Calu3 (cell line): ENCODE measurements at regions not wholly inside any gene's neighbourhood (a gene's known extent, or its start where the extent isn't known, plus 50 kb on each side); places are given as distances from the start of the nearest gene placed in this dataset.
A peak's percentile ranks its signal among the peaks of the same experiment; 100 is the strongest.

Experiments
- BruUV-seq: library from RNA; stranded (reverse); fragments of 400-500 nt; replicated peaks from 2 replicates; lab custom pipeline; 2021; lab: Mats Ljungman, UMichigan
- CTCF ChIA-PET: fragments of 300-600 bp; sonication (Branson Sonifier 250); formaldehyde crosslinking; loops from one replicate; lab custom pipeline; 2022; ENCODE audit warnings: antibody characterized with exemption; lab: Charles Lee
- DNase-seq: peaks from one replicate; pipeline ENCODE4 v3.0.0; 2022
- H3K27ac Mint-ChIP-seq: one replicate; pipeline ENCODE4 v1.8.0; 2022; ENCODE audit warnings: mixed read lengths; ENCODE audit not compliant: unreplicated experiment
- H3K27me3 Mint-ChIP-seq: one replicate; pipeline ENCODE4 v1.8.0; 2022; ENCODE audit warnings: mixed read lengths; ENCODE audit not compliant: unreplicated experiment
- H3K36me3 Mint-ChIP-seq: one replicate; pipeline ENCODE4 v1.8.0; 2022; ENCODE audit warnings: mild to moderate bottlenecking, moderate library complexity, mixed read lengths; ENCODE audit not compliant: insufficient read depth, unreplicated experiment
- H3K4me1 Mint-ChIP-seq: one replicate; pipeline ENCODE4 v1.8.0; 2022; ENCODE audit warnings: mild to moderate bottlenecking, low read depth, mixed read lengths; ENCODE audit not compliant: unreplicated experiment
- H3K4me3 Mint-ChIP-seq: one replicate; pipeline ENCODE4 v1.8.0; 2022; ENCODE audit warnings: mild to moderate bottlenecking, low read depth, moderate library complexity, mixed read lengths; ENCODE audit not compliant: unreplicated experiment
- H3K9me3 Mint-ChIP-seq: one replicate; pipeline ENCODE4 v1.8.0; 2022; ENCODE audit warnings: low read depth, mixed read lengths; ENCODE audit not compliant: unreplicated experiment
- intact Hi-C: fragments of 100-400 bp; cut with micrococcal nuclease; formaldehyde crosslinking; loops from one replicate; pipeline ENCODE4 v1.10.0; 2022; ENCODE audit not compliant: unreplicated experiment
- TF ChIP-seq, protein P1 (sequence below): fragments of 200-600 bp; IDR thresholded peaks from one replicate; pipeline ENCODE4 v1.8.0; 2022; ENCODE audit warnings: antibody characterized with exemption; ENCODE audit not compliant: unreplicated experiment

DNA sequence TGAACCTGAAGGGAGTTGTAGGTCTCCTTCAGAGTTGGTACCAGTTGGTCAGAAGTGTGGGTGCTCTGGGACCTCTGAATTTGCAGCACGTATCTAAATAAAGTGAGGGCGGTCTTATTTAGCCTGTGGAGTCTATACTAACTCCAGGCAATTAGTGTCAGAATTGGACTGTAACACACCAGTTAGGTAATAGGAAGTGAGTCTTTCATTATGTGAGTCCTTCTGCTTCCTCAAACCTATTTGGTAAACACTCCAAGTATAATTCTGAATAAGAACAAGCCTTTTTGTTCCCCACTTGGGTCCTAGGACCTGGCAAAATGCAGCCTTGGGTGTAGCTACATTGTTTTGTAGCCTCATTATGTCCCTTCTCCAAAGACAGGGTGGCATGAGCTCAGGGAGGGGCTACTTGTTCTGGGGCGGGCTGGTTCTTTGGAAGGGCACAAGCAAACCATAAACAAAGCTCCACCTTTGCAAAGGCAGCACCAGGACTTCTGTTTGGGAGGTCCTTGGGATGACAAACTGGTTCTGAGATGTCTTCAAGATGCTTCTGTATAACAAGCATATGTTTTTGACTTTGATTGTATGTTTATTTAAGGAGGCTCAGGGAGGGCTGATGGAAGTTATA is 418.0 kb downstream of the ZNF536 start:
- H3K4me3 Mint-ChIP-seq, result no peak overlapping the region

DNA sequence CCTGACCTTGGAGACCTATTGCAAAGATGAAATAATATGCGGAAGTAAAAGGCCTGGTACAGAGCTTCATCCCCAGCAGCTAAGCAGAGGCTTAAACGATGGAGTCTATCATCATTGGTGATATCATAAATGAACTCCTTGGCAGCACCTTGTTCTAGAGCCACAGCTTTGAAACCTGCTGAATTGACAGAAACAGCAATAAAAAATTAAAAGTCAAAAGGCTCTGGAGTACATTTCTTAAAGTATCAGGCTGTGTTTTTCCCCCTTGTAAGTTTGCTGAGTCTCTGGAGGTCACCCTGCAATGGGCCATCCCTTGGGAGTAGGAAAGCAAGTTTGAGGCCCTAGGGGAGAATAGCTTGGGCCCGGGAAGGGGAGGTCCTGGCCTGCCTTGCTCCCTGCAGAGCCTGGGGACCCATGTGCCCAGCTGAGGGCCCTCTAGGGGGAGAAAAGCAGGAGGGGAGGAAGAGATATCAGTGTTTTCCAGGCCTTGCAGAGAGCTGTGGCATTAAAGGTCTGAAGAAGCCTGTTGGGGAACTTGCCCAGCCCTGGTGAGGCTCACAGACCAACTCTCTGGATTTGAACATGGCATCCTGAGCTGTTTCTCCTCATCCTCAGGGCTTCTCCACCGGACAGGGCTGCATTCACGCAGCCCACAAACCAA is 416.1 kb downstream of the ZNF536 start:
- no peak for DNase-seq
- intact Hi-C loops, result no loop called here
- CTCF ChIA-PET, result no interaction called here
- BruUV-seq, result no TSS peak
- no peak overlapping the region for H3K27ac Mint-ChIP-seq
- no peaks in the 10 kb centered on the region for H3K4me1 Mint-ChIP-seq
- H3K36me3 Mint-ChIP-seq, result no peaks in the 10 kb centered on the region
- peaks cover 20% of the 10 kb centered on the region for H3K9me3 Mint-ChIP-seq
- H3K27me3 Mint-ChIP-seq, result no peaks in the 10 kb centered on the region
- TF ChIP-seq, protein P1, sequence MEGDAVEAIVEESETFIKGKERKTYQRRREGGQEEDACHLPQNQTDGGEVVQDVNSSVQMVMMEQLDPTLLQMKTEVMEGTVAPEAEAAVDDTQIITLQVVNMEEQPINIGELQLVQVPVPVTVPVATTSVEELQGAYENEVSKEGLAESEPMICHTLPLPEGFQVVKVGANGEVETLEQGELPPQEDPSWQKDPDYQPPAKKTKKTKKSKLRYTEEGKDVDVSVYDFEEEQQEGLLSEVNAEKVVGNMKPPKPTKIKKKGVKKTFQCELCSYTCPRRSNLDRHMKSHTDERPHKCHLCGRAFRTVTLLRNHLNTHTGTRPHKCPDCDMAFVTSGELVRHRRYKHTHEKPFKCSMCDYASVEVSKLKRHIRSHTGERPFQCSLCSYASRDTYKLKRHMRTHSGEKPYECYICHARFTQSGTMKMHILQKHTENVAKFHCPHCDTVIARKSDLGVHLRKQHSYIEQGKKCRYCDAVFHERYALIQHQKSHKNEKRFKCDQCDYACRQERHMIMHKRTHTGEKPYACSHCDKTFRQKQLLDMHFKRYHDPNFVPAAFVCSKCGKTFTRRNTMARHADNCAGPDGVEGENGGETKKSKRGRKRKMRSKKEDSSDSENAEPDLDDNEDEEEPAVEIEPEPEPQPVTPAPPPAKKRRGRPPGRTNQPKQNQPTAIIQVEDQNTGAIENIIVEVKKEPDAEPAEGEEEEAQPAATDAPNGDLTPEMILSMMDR, result no peak
- H3K4me3 Mint-ChIP-seq, result no peak overlapping the region

More for the DNA sequence above, 418.0 kb downstream of the ZNF536 start:
- TF ChIP-seq, protein P1, result no peak
- H3K27ac Mint-ChIP-seq, result no peak overlapping the region
- peaks cover 15% of the 10 kb centered on the region for H3K9me3 Mint-ChIP-seq
- CTCF ChIA-PET, result no interaction called here
- no peak for DNase-seq
- intact Hi-C loops, result no loop called here
- H3K27me3 Mint-ChIP-seq, result no peaks in the 10 kb centered on the region
- H3K4me1 Mint-ChIP-seq, result no peaks in the 10 kb centered on the region
- no peaks in the 10 kb centered on the region for H3K36me3 Mint-ChIP-seq
- BruUV-seq, result no TSS peak

DNA sequence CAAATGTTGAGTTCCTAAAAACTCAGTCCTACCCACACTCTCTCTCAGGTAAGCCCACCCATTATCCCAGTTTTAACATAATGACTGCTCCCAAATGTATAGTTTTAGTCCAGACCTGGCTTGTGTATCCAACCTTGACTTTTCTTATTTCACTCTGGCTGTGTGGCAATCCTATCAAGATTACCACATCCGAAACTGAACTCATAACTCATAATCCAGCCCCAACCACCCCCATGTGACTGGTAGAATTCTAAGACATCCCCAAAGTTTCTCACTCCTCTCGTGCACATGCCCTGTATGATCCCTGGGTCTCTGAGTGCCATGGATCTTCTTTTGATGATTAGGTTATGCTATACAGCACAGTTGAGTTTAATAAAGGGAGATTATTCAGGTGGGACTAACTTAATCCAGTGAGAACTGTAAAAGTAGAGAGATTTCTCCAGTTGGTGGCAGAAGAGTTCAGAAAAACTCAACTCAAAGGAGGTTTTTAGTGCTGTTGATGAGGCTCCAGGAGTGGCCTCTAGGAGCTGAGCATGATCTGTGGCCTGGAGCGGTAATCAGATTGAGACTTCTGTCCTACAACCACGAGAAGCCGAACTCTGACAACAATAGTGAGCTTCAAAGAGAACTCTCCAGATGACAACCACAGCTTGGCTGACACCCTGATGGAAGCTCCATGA is 413.4 kb downstream of the ZNF536 start:
- H3K4me3 Mint-ChIP-seq, result no peak overlapping the region
- BruUV-seq, result no TSS peak
- intact Hi-C loops, result no loop called here
- H3K27ac Mint-ChIP-seq, result no peak overlapping the region
- no peaks in the 10 kb centered on the region for H3K4me1 Mint-ChIP-seq
- no peaks in the 10 kb centered on the region for H3K27me3 Mint-ChIP-seq
- H3K36me3 Mint-ChIP-seq, result no peaks in the 10 kb centered on the region
- CTCF ChIA-PET, result no interaction called here
- DNase-seq, result no peak
- TF ChIP-seq, protein P1, result no peak
- peaks cover 21% of the 10 kb centered on the region for H3K9me3 Mint-ChIP-seq

DNA sequence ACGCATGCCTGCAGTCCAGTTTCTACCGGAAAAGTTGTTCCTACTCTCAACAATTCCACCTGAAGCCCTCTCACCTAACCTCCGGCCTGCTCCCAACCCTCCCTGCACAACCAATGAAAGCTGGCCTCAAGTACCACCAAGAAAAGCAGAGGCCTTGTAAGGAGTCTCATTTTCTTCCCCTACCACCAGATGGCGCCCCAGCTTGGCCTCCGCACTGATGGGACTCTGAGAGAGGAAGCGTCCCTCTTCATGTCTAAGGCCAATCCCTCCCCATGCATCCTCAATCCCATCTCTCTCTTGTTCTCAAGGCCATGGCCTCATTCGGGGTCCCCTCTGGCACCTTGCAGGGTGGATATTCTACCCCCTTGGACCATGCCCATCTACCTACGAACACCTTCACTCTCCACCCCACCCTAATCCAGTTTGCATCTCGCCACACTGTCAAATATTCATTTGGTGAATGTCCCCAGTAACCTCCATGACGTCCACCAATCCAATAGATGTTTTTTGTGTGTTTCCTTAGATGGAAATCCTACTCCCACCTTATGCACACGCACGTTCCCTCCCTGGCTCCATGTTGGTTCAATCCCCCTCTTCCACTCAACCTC is 412.8 kb downstream of the ZNF536 start:
- CTCF ChIA-PET, result no interaction called here
- no peak overlapping the region for H3K27ac Mint-ChIP-seq
- DNase-seq, result peak; percentile 6

More for the DNA sequence above, 412.8 kb downstream of the ZNF536 start:
- Mint-ChIP-seq H3K4me1 (no peaks in the 10 kb centered on the region), H3K4me3 (no peak overlapping the region), H3K27me3 (no peaks in the 10 kb centered on the region), H3K36me3 (no peaks in the 10 kb centered on the region), H3K9me3 (peaks cover 21% of the 10 kb centered on the region)
- TF ChIP-seq, protein P1, result no peak
- intact Hi-C loops, result no loop called here
- BruUV-seq, result no TSS peak
